C1 segment of cervical spinal cord (tissue), 14 donors: ENCODE measurements at regions not wholly inside any gene's neighbourhood (a gene's known extent, or its start where the extent isn't known, plus 50 kb on each side); places are given as distances from the start of the nearest gene placed in this dataset.

Experiments
- DNase-seq, 14 donors: peaks; one replicate each; lab custom pipeline; 2025; lab: John Stamatoyannopoulos, UW

DNA sequence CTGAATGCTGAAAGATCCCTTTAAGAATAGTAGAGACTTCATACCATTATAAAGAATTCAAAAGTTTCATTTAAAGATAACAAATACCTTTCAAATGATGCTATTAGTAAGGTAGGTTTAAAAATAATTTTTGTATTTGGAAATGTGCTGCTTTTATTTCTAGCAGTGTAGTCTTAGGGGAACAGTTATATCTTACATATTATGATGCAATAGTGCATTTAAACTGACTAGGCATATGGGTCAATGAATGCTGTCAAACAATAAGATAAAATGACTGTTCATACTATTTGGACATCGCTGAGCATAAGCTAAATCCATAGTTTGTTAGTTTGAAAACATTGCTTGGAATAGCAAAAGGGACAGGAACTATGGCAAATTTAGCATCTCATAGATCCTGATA lies 354.8 kb upstream of the SEMA3A start:
- DNase-seq, result no peak

- DNase-seq, result no peak
Observed at GRCh38 chr7:84548366-84549365, 354.1 kb upstream of the SEMA3A start.

DNA sequence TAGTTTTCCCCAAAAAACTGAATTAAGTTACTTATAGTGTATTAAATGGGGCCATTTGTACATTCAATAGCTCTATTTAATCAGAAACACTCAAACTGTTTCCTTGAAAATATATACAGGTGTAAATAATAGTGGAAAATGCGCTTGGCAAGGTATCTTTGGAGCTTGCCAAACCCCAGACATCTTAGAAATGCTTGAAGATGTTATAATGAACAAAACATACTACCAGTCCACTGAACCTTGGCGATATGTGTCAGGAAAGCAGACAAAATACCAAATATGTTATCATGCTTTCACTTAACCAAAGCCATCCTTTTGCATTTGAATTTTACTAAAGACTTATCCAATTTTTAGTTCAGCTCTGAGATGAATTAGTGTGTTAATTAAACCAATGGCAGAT lies 352.7 kb upstream of the SEMA3A start:
- DNase-seq, result no peak

GRCh38 chr7:84546403-84546802 lies 351.8 kb upstream of the SEMA3A start:
- no peak for DNase-seq

- no peak for DNase-seq
Observed at GRCh38 chr7:84538268-84538667, 343.7 kb upstream of the SEMA3A start.

DNA sequence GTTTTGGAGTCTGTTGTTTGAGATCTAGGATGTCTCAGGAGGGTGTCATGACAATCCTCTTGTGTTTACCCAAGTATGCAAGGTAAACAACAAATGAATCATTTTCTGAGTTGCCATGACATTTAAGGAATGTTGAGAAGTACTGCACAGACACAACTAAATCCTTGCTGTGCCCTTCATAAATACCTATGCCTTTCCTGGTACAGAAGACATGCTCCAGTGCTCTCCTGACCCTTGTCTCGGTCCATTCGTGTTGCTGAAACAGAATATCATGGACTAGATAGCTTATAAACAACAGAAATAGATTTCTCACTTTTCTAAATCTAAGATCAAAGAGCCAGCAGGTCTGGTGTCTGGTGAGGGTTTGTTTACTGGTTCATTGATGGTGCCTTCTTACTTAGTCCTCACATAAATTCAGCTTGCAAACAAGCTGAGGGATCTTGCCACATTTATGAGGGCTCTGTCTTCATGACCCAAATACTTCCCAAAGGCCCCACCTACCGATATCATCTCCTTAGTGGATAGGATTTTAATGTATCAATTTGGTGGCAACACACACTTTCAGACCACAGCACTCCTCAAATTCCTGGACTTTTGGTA lies 341.8 kb upstream of the SEMA3A start:
- DNase-seq, result no peak

GRCh38 chr7:84535580-84536270 lies 341.1 kb upstream of the SEMA3A start:
- DNase-seq, result no peak

GRCh38 chr7:84533182-84533581 lies 338.6 kb upstream of the SEMA3A start:
- no peak for DNase-seq

- no peak for DNase-seq
Observed at GRCh38 chr7:84532196-84532595, 337.6 kb upstream of the SEMA3A start.

GRCh38 chr7:84529480-84530205 lies 335.1 kb upstream of the SEMA3A start:
- DNase-seq, result no peak

DNA sequence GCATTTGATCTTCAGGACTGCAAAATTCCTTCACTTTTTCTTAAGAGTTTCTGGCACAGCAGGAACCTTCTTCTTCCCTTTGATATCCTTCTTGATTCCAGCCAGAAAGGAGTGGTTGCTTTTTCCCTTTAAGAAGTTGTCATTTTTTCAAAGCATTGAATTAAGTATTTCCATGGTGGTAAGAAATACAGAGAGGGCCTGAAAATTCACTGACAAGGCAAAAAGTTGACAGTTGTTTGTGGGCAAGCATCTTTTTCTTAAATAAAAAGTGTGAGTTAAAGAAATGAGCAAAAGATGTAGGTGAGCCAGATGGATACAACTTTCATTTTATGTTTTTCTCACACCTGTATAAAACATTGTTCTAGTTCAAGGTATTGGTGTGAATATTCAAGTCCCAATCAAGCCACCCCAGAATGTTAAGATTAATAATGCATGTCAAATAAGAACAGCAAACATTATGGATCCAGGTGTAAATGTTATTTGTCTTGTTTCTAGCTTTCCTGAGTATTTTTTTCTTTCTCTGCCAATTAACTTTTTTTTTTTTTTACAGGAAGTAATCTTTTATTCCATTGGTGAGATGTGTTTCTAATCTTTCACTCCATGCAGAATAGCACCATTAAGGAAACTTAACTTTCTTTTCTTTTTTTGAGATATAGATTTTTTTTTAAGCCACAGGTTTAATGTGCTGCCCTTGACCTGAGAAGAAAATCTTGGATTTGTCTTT lies 334.3 kb upstream of the SEMA3A start:
- no peak for DNase-seq

- DNase-seq, result no peak
Observed at GRCh38 chr7:84524714-84525694, 330.4 kb upstream of the SEMA3A start.

DNA sequence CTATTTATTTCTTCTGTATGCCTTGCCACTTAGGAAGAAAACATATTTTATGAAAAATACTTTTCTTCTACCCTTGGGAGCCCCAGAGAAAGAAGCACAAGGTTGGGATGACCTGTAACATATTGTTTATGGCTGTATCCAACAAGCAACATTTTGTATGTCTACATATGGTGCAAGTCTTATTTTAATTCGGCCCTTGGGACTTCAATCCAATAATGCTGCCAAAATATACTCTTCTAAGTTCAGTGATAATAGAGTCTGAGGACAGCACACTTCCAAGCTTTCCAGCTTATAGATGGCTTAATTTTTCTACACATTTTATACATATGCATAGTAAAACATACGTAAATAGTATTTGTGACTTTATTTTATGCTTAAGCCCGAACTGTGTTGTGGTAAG lies 318.5 kb upstream of the SEMA3A start:
- no peak for DNase-seq

GRCh38 chr7:84512055-84512454 lies 317.5 kb upstream of the SEMA3A start:
- no peak for DNase-seq

- no peak for DNase-seq
Observed at GRCh38 chr7:84510505-84510904, 315.9 kb upstream of the SEMA3A start.

DNA sequence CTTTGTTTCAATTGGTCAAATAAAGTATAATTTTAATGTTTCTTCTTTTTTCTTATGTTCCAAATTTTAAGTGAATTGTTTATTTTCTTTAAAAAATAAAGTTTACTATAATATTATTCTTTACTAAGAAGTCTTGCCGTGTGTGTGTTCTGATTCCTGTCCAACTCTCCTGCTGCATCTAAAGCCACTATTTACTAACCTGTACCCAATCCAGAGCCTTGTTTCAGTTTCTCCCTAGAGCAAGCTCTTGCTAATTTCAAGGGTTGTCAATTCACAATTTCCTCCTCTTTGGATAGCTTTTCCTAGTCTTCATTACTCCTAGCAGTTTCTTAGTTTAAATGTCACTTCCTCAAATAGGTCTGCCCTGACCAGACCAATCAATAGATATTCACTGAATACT lies 314.9 kb upstream of the SEMA3A start:
- DNase-seq, result no peak

DNA sequence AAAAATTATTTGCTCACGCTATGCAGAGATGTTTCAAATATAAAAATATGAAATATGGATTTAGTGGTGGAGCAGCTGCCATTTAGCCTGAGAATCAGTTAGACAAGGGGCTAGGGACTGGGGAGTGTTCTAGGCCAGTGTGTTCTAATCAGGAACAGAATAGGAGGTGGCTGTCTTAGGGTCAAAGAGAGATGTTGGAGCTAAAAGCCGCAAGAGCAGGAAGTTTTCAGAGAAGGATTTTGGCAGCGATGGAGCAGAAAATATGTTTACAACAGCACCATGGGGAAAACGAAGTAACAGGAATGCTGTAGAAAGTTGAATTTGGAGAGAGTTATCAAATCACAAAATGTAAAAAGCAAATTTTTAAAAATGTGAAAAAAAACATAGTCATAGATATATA lies 314.0 kb upstream of the SEMA3A start:
- DNase-seq, result no peak

- DNase-seq, result no peak
Observed at GRCh38 chr7:84507529-84507928, 312.9 kb upstream of the SEMA3A start.

- no peak for DNase-seq
Observed at GRCh38 chr7:84506151-84506550, 311.6 kb upstream of the SEMA3A start.

DNA sequence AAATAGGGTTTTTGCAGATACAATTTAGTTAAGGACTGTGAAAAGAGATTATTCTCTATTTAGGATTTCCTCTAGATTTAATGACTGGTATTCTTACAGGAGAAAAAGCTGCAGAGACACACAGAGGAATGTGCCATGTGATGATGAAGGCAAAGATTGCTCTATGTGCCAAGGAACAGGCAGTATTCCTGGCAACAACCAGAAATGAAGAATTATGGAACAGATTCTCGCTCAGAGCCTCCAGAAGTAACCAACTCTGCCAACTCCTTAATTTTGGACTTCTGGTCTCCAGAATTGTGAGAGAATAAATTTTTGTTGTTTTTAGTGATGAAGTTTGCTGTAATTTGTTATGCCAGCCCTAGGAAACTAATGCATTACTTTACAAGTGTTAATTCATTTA lies 307.6 kb upstream of the SEMA3A start:
- DNase-seq, result no peak
